Trophoblast cell (in vitro differentiated cells and primary cell): ENCODE measurements at regions not wholly inside any gene's neighbourhood (a gene's known extent, or its start where the extent isn't known, plus 50 kb on each side); places are given as distances from the start of the nearest gene placed in this dataset.

ENCODE experiments used
- DNase-seq, 2 donors: peaks; one replicate each; pipeline ENCODE4 v3.0.0-alpha.2; 2016
- H2AFZ ChIP-seq: 2 replicates; pipeline ENCODE4 v1.6.1; 2013; ENCODE audit warnings: low read length, moderate library complexity, mild to moderate bottlenecking; ENCODE audit not compliant: insufficient read depth, poor library complexity
- H2AK5ac ChIP-seq: 2 replicates; pipeline ENCODE4 v1.6.1; 2013; ENCODE audit warnings: mild to moderate bottlenecking, low read length
- H2BK120ac ChIP-seq: 2 replicates; pipeline ENCODE4 v1.6.1; 2013; ENCODE audit warnings: low read length, mild to moderate bottlenecking, moderate library complexity; ENCODE audit not compliant: insufficient read depth, poor library complexity
- H2BK12ac ChIP-seq: 2 replicates; pipeline ENCODE4 v1.6.1; 2013; ENCODE audit warnings: mild to moderate bottlenecking, low read length, moderate library complexity
- H2BK5ac ChIP-seq: 2 replicates; pipeline ENCODE4 v1.6.1; 2013; ENCODE audit warnings: low read length, low read depth, moderate library complexity, mild to moderate bottlenecking; ENCODE audit not compliant: poor library complexity
- H3K14ac ChIP-seq: 2 replicates; pipeline ENCODE4 v1.6.1; 2013; ENCODE audit warnings: mild to moderate bottlenecking, low read length
- H3K18ac ChIP-seq: 2 replicates; pipeline ENCODE4 v1.6.1; 2013; ENCODE audit warnings: mild to moderate bottlenecking, low read length
- H3K23ac ChIP-seq: 2 replicates; pipeline ENCODE4 v1.6.1; 2013; ENCODE audit warnings: low read length
- H3K27ac ChIP-seq: 2 replicates; pipeline ENCODE4 v1.5.1; 2013; ENCODE audit warnings: low read depth, mild to moderate bottlenecking, inconsistent platforms, low read length, moderate library complexity
- H3K27me3 ChIP-seq: 2 replicates; pipeline ENCODE4 v1.6.1; 2013; ENCODE audit warnings: inconsistent platforms, mild to moderate bottlenecking, low read length, moderate library complexity; ENCODE audit not compliant: insufficient read depth
- H3K36me3 ChIP-seq, 2 experiments: 1 replicate in 1 of 2; 2 replicates in 1 of 2; pipeline ENCODE4 v1.6.1; 2013; ENCODE audit warnings: low read length in 2 of 2, mild to moderate bottlenecking in 2 of 2, moderate library complexity in 1 of 2; ENCODE audit not compliant: insufficient read depth in 2 of 2, control insufficient read depth in 1 of 2
- H3K4ac ChIP-seq: 2 replicates; pipeline ENCODE4 v1.6.1; 2013; ENCODE audit warnings: low read depth, mild to moderate bottlenecking, low read length, moderate library complexity
- H3K4me1 ChIP-seq, 2 experiments: 1 replicate in 1 of 2; 2 replicates in 1 of 2; pipeline ENCODE4 v1.6.1; 2013; ENCODE audit warnings: low read length in 2 of 2, mild to moderate bottlenecking in 2 of 2, moderate library complexity in 1 of 2; ENCODE audit not compliant: insufficient read depth in 2 of 2, control insufficient read depth in 1 of 2
- H3K4me2 ChIP-seq: 2 replicates; pipeline ENCODE4 v1.6.1; 2013; ENCODE audit warnings: inconsistent platforms, mild to moderate bottlenecking, low read length, moderate library complexity
- H3K4me3 ChIP-seq: 2 replicates; pipeline ENCODE4 v1.5.1; 2013; ENCODE audit warnings: mild to moderate bottlenecking, low read depth, low read length, inconsistent platforms
- H3K79me1 ChIP-seq: one replicate; pipeline ENCODE4 v1.6.1; 2013; ENCODE audit warnings: low read length
- H3K79me2 ChIP-seq: 2 replicates; pipeline ENCODE4 v1.6.1; 2013; ENCODE audit warnings: low read length, mild to moderate bottlenecking; ENCODE audit not compliant: control insufficient read depth, insufficient read depth, poor library complexity
- H3K9ac ChIP-seq: 2 replicates; pipeline ENCODE4 v1.6.1; 2013; ENCODE audit warnings: mild to moderate bottlenecking, low read length
- H3K9me3 ChIP-seq: 2 replicates; pipeline ENCODE4 v1.6.1; 2013; ENCODE audit warnings: low read depth, mild to moderate bottlenecking, control low read depth, inconsistent platforms, low read length; ENCODE audit not compliant: insufficient read depth
- H4K12ac ChIP-seq: 2 replicates; pipeline ENCODE4 v1.6.1; 2013; ENCODE audit warnings: low read depth, mild to moderate bottlenecking, low read length, moderate library complexity
- H4K8ac ChIP-seq: 2 replicates; pipeline ENCODE4 v1.6.1; 2013; ENCODE audit warnings: low read depth, mild to moderate bottlenecking, low read length, moderate library complexity
- H4K91ac ChIP-seq: one replicate; pipeline ENCODE4 v1.6.1; 2013; ENCODE audit warnings: low read depth, mild to moderate bottlenecking, low read length, moderate library complexity
- WGBS: extraction: QIAGEN DNeasy Blood & Tissue Kit; methylation state at CpG from one replicate; pipeline ENCODE4 v1.1.7; 2013; ENCODE audit warnings: missing lambda C conversion rate; ENCODE audit not compliant: insufficient read length, insufficient coverage; ENCODE audit errors: extremely low coverage; 5-methylcytosine and 5-hydroxymethylcytosine counted together

GRCh38 chr17:77311371-77311981 is 170.7 kb downstream of the SEC14L1 start:
- Histone ChIP-seq H3K79me1 (peaks cover 11% of the 10 kb centered on the region), H3K23ac (no peak overlapping the region), H3K4me2 (no peak overlapping the region), H3K9ac (no peak overlapping the region), H2AFZ (no peak overlapping the region), H3K4me1 (peaks cover 31 to 41% of the 10 kb centered on the region in 2 experiments), H3K18ac (no peak overlapping the region), H4K12ac (no peak overlapping the region), H3K27me3 (no peaks in the 10 kb centered on the region), H4K91ac (no peak overlapping the region), H2AK5ac (no peak overlapping the region), H3K79me2 (no peaks in the 10 kb centered on the region), H2BK5ac (no peak overlapping the region), H3K14ac (no peak overlapping the region), H3K4me3 (no peak overlapping the region), H4K8ac (no peak overlapping the region), H3K4ac (no peak overlapping the region), H3K36me3 (peaks cover 0 to 8% of the 10 kb centered on the region in 2 experiments), H3K9me3 (no peaks in the 10 kb centered on the region), H2BK12ac (no peak overlapping the region), H2BK120ac (no peak overlapping the region), H3K27ac (no peak overlapping the region)
- no CpG with 5 or more reads among the region's 15 CpGs for WGBS
- DNase-seq: no peak

- H2BK120ac ChIP-seq: no peak overlapping the region
- peaks cover 24 to 34% of the 10 kb centered on the region in 2 experiments for H3K4me1 ChIP-seq
- peaks cover 2 to 8% of the 10 kb centered on the region in 2 experiments for H3K36me3 ChIP-seq
- H3K4ac ChIP-seq: no peak overlapping the region
- no peak overlapping the region for H4K12ac ChIP-seq
- no peak overlapping the region for H4K8ac ChIP-seq
- H3K27ac ChIP-seq: no peak overlapping the region
- no peak overlapping the region for H4K91ac ChIP-seq
- no peak overlapping the region for H3K4me2 ChIP-seq
- no peak overlapping the region for H3K18ac ChIP-seq
- peaks cover 8% of the 10 kb centered on the region for H3K79me1 ChIP-seq
- no peak overlapping the region for H2BK5ac ChIP-seq
- H3K4me3 ChIP-seq: no peak overlapping the region
- no peak overlapping the region for H2AK5ac ChIP-seq
- no peaks in the 10 kb centered on the region for H3K27me3 ChIP-seq
- no peaks in the 10 kb centered on the region for H3K9me3 ChIP-seq
- no peak overlapping the region for H2AFZ ChIP-seq
- no peak overlapping the region for H3K23ac ChIP-seq
- H3K79me2 ChIP-seq: no peaks in the 10 kb centered on the region
- H3K14ac ChIP-seq: no peak overlapping the region
- no peak for DNase-seq
- H3K9ac ChIP-seq: no peak overlapping the region
- WGBS: no CpG with 5 or more reads among the region's 18 CpGs
- H2BK12ac ChIP-seq: no peak overlapping the region
Measured at GRCh38 chr17:77312061-77312701, 171.4 kb downstream of the SEC14L1 start.

GRCh38 chr17:77312786-77313599 is 172.2 kb downstream of the SEC14L1 start:
- Histone ChIP-seq H2BK5ac (no peak overlapping the region), H3K4me3 (no peak overlapping the region), H2BK120ac (no peak overlapping the region), H3K36me3 (peaks cover 2 to 8% of the 10 kb centered on the region in 2 experiments), H3K27ac (no peak overlapping the region), H2AFZ (no peak overlapping the region), H3K4me2 (no peak overlapping the region), H3K27me3 (no peaks in the 10 kb centered on the region), H3K9ac (no peak overlapping the region), H3K4me1 (peaks cover 22 to 32% of the 10 kb centered on the region in 2 experiments), H3K9me3 (no peaks in the 10 kb centered on the region), H3K79me1 (peaks cover 7% of the 10 kb centered on the region), H2AK5ac (no peak overlapping the region), H3K23ac (no peak overlapping the region), H4K8ac (no peak overlapping the region), H3K14ac (no peak overlapping the region), H3K18ac (no peak overlapping the region), H3K79me2 (no peaks in the 10 kb centered on the region), H4K12ac (no peak overlapping the region), H2BK12ac (no peak overlapping the region), H4K91ac (no peak overlapping the region), H3K4ac (no peak overlapping the region)
- no peak for DNase-seq
- no CpG with 5 or more reads among the region's 23 CpGs for WGBS

- DNase-seq: no peak
- H2BK12ac ChIP-seq: no peak overlapping the region
- H3K36me3 ChIP-seq: peaks cover 2 to 8% of the 10 kb centered on the region in 2 experiments
- H2AK5ac ChIP-seq: no peak overlapping the region
- H3K4ac ChIP-seq: no peak overlapping the region
- H3K4me2 ChIP-seq: no peak overlapping the region
- no peak overlapping the region for H2AFZ ChIP-seq
- H3K79me1 ChIP-seq: peaks cover 13% of the 10 kb centered on the region
- H2BK120ac ChIP-seq: no peak overlapping the region
- no peak overlapping the region for H4K8ac ChIP-seq
- H4K91ac ChIP-seq: no peak overlapping the region
- no peaks in the 10 kb centered on the region for H3K79me2 ChIP-seq
- no peak overlapping the region for H3K23ac ChIP-seq
- peaks cover 27 to 37% of the 10 kb centered on the region in 2 experiments for H3K4me1 ChIP-seq
- H3K4me3 ChIP-seq: no peak overlapping the region
- H3K14ac ChIP-seq: no peak overlapping the region
- no peak overlapping the region for H2BK5ac ChIP-seq
- no peaks in the 10 kb centered on the region for H3K27me3 ChIP-seq
- H3K27ac ChIP-seq: no peak overlapping the region
- no peak overlapping the region for H3K9ac ChIP-seq
- no peak overlapping the region for H3K18ac ChIP-seq
- no CpG with 5 or more reads among the region's 7 CpGs for WGBS
- no peaks in the 10 kb centered on the region for H3K9me3 ChIP-seq
- no peak overlapping the region for H4K12ac ChIP-seq
Measured at GRCh38 chr17:77313831-77314230, 173.1 kb downstream of the SEC14L1 start.
